IMR-90 (cell line): ENCODE measurements at regions not wholly inside any gene's neighbourhood (a gene's known extent, or its start where the extent isn't known, plus 50 kb on each side); places are given as distances from the start of the nearest gene placed in this dataset.
A peak's percentile ranks its signal among the peaks of the same experiment; 100 is the strongest.

Experiments
- ATAC-seq: fragments of 200-7000 bp; cut with Tn5 transposase; 2 replicates; pipeline ENCODE4 v1.9.1; 2020; ENCODE audit warnings: low read depth, mild to moderate bottlenecking, moderate library complexity
- BruUV-seq: library from RNA; stranded (reverse); fragments of 400-500 nt; replicated peaks from 2 replicates; lab custom pipeline; 2021; lab: Mats Ljungman, UMichigan
- CTCF ChIA-PET: fragments of 300-600 bp; formaldehyde crosslinking; extraction: SDS; loops from one replicate; lab custom pipeline; 2021; ENCODE audit warnings: antibody characterized with exemption; lab: Yijun Ruan, JAX
- POLR2A ChIA-PET: fragments of 300-600 bp; sonication (Branson Sonifier 250); formaldehyde crosslinking; loops from one replicate; lab custom pipeline; 2022; ENCODE audit warnings: antibody characterized with exemption; ENCODE audit not compliant: unreplicated experiment; lab: Charles Lee
- DNase-seq: peaks from one replicate; pipeline ENCODE4 v3.0.0; 2013
- H2AFZ ChIP-seq: replicated peaks from 2 replicates; pipeline ENCODE3; 2013; ENCODE audit warnings: low read length, mild to moderate bottlenecking; ENCODE audit not compliant: poor library complexity
- H2AK5ac ChIP-seq: 2 replicates; pipeline ENCODE4 v1.6.1; 2013; ENCODE audit warnings: low read depth, low read length, inconsistent platforms
- H2AK9ac ChIP-seq: replicated peaks from 2 replicates; pipeline ENCODE3; 2013; ENCODE audit warnings: mild to moderate bottlenecking, low read depth, low read length, moderate library complexity; ENCODE audit not compliant: poor library complexity
- H2BK120ac ChIP-seq: 2 replicates; pipeline ENCODE4 v1.6.1; 2013; ENCODE audit warnings: low read depth, low read length, inconsistent platforms
- H2BK15ac ChIP-seq: 3 replicates; pipeline ENCODE4 v1.6.1; 2013; ENCODE audit warnings: low read depth, low read length, inconsistent platforms
- H2BK20ac ChIP-seq: 2 replicates; pipeline ENCODE4 v1.6.1; 2013; ENCODE audit warnings: low read depth, mild to moderate bottlenecking, inconsistent platforms, low read length, moderate library complexity
- H2BK5ac ChIP-seq: 2 replicates; pipeline ENCODE4 v1.6.1; 2013; ENCODE audit warnings: mild to moderate bottlenecking, low read depth, low read length, inconsistent platforms; ENCODE audit not compliant: poor library complexity, severe bottlenecking
- H3K14ac ChIP-seq: replicated peaks from 2 replicates; pipeline ENCODE4 v1.6.1; 2013; ENCODE audit warnings: low read depth, low read length, inconsistent platforms
- H3K18ac ChIP-seq: 2 replicates; pipeline ENCODE4 v1.6.1; 2013; ENCODE audit warnings: low read depth, low read length, control low read depth
- H3K23ac ChIP-seq: 2 replicates; pipeline ENCODE4 v1.6.1; 2013; ENCODE audit warnings: low read depth, low read length, inconsistent platforms
- H3K27ac ChIP-seq: 2 replicates; pipeline ENCODE4 v1.5.1; 2013; ENCODE audit warnings: mild to moderate bottlenecking, control low read depth, low read length; ENCODE audit not compliant: insufficient read depth
- H3K27me3 ChIP-seq: 2 replicates; pipeline ENCODE4 v1.6.1; 2013; ENCODE audit warnings: low read length; ENCODE audit not compliant: control insufficient read depth, insufficient read depth
- H3K36me3 ChIP-seq: 2 replicates; pipeline ENCODE4 v1.6.1; 2013; ENCODE audit warnings: low read length, mixed read lengths; ENCODE audit not compliant: control insufficient read depth, insufficient read depth
- H3K4ac ChIP-seq: 2 replicates; pipeline ENCODE4 v1.6.1; 2013; ENCODE audit warnings: low read depth, low read length, inconsistent platforms
- H3K4me1 ChIP-seq: 2 replicates; pipeline ENCODE4 v1.6.1; 2013; ENCODE audit warnings: low read length, mixed read lengths; ENCODE audit not compliant: control insufficient read depth, insufficient read depth
- H3K4me2 ChIP-seq: 2 replicates; pipeline ENCODE4 v1.6.1; 2013; ENCODE audit warnings: low read depth, mild to moderate bottlenecking, control low read depth, low read length, moderate library complexity
- H3K4me3 ChIP-seq: 2 replicates; pipeline ENCODE4 v1.5.1; 2013; ENCODE audit warnings: low read depth, mild to moderate bottlenecking, control low read depth, low read length, moderate library complexity; ENCODE audit not compliant: insufficient read depth
- H3K56ac ChIP-seq: 2 replicates; pipeline ENCODE4 v1.6.1; 2013; ENCODE audit warnings: low read length, inconsistent platforms; ENCODE audit not compliant: insufficient read depth; ENCODE audit errors: extremely low read depth
- H3K79me1 ChIP-seq, 2 experiments: 2 replicates each; pipeline ENCODE4 v1.6.1; 2013; ENCODE audit warnings: low read length in 2 of 2, inconsistent platforms in 1 of 2, low read depth in 1 of 2
- H3K9ac ChIP-seq: 2 replicates; pipeline ENCODE4 v1.6.1; 2013; ENCODE audit warnings: low read depth, low read length, control low read depth
- H3K9me1 ChIP-seq: 2 replicates; pipeline ENCODE4 v1.6.1; 2013; ENCODE audit warnings: low read length, inconsistent platforms; ENCODE audit not compliant: insufficient read depth
- H3K9me3 ChIP-seq: 2 replicates; pipeline ENCODE4 v1.6.1; 2013; ENCODE audit warnings: low read length; ENCODE audit not compliant: control insufficient read depth, insufficient read depth
- H4K20me1 ChIP-seq: 2 replicates; pipeline ENCODE4 v1.6.1; 2013; ENCODE audit warnings: low read length, inconsistent platforms; ENCODE audit not compliant: insufficient read depth
- H4K5ac ChIP-seq: 2 replicates; pipeline ENCODE4 v1.6.1; 2013; ENCODE audit warnings: mild to moderate bottlenecking, low read depth, low read length, control low read depth
- H4K8ac ChIP-seq, 2 experiments: 2 replicates each; pipeline ENCODE4 v1.6.1; 2013; ENCODE audit warnings: low read depth in 2 of 2, low read length in 2 of 2, control low read depth in 1 of 2, inconsistent platforms in 1 of 2
- H4K91ac ChIP-seq: 2 replicates; pipeline ENCODE4 v1.6.1; 2013; ENCODE audit warnings: low read depth, low read length, inconsistent platforms; ENCODE audit not compliant: insufficient read depth
- BHLHE40 ChIP-seq: fragments of 150-350 bp; IDR thresholded peaks from 2 replicates; pipeline ENCODE4 v1.6.1; 2016; ENCODE audit warnings: mild to moderate bottlenecking, low read depth, low read length
- NFE2L2 ChIP-seq: fragments of 150-350 bp; IDR thresholded peaks from 2 replicates; pipeline ENCODE4 v1.6.1; 2016; ENCODE audit warnings: low read depth, mild to moderate bottlenecking, low read length
- POLR2A ChIP-seq: IDR thresholded peaks from 2 replicates; pipeline ENCODE4 v1.6.1; 2012; ENCODE audit warnings: mild to moderate bottlenecking, low read depth, low read length
- SMC3 ChIP-seq: fragments of 150-350 bp; IDR thresholded peaks from 2 replicates; pipeline ENCODE4 v1.6.1; 2016; ENCODE audit warnings: low read depth, mild to moderate bottlenecking, antibody characterized with exemption, low read length, moderate library complexity
- USF2 ChIP-seq: fragments of 150-350 bp; IDR thresholded peaks from 2 replicates; pipeline ENCODE4 v1.6.1; 2017; ENCODE audit warnings: mild to moderate bottlenecking, antibody characterized with exemption, low read length, low read depth
- dilution Hi-C: fragments of 300-500 bp; cut with HindIII; formaldehyde crosslinking; loops from one replicate; pipeline ENCODE4 v1.14.3; 2018; ENCODE audit warnings: low sequenced_read_pairs; ENCODE audit not compliant: unreplicated experiment
- in situ Hi-C: fragments of 300-500 bp; cut with MboI; formaldehyde crosslinking; loops from 3 replicates; pipeline ENCODE4 v1.14.3; 2019; ENCODE audit warnings: low sequenced_read_pairs, inconsistent platforms, mixed read lengths
- intact Hi-C: fragments of 100-400 bp; cut with micrococcal nuclease; formaldehyde crosslinking; loops from 2 replicates; pipeline ENCODE4 v1.10.0; 2022

DNA sequence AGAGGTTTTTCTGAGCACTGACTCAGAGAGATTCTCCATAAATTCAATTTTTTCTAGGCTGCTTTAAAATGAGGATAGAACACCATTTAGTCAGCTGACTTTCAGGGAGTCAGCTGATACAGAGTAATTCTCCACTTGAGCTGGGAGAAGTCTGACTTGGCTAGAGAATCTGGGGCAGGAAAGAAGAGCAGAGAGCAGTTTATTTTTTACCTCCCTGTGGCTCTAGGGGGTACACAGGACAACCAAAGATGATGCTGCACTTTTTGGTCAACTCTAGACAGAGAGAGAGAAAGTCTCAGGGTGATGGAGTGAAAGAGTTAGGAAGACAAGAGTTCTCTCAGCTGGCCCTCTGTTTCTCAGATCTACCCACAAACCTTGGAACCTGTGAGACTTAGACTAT, 67.3 kb upstream of the EED start:
- CTCF ChIA-PET, result no interaction called here
- Histone ChIP-seq H3K18ac (peak overlapping the region; percentile 65; the same call in 1 of the 2 replicates), H3K4me2 (no peak overlapping the region), H2BK15ac (peak overlapping the region; percentile 55; the same call in 1 of the 3 replicates), H3K9ac (no peak overlapping the region), H3K9me1 (peaks cover 33% of the 10 kb centered on the region), H2BK5ac (peak overlapping the region; percentile 46), H3K4ac (peak overlapping the region; percentile 26; the same call in 1 of the 2 replicates), H4K91ac (0 out of 2 replicates have a peak overlapping the region, but pooled peaks have one; percentile 46), H4K8ac (peak overlapping the region in 1 of 2 experiments; percentile 60; a peak in 3 of 4 replicates), H2AK9ac (no peak overlapping the region), H3K79me1 (peaks cover 0 to 21% of the 10 kb centered on the region in 2 experiments; a peak in 2 of 4 replicates), H3K4me3 (no peak overlapping the region), H4K20me1 (peaks cover 6% of the 10 kb centered on the region; the same call in 1 of the 2 replicates), H2AK5ac (no peak overlapping the region), H3K9me3 (no peaks in the 10 kb centered on the region), H2BK120ac (peak overlapping the region; percentile 76; the same call in 1 of the 2 replicates), H3K36me3 (no peaks in the 10 kb centered on the region), H3K27ac (no peak overlapping the region), H3K23ac (peak overlapping the region; percentile 22), H4K5ac (peak overlapping the region; percentile 96), H3K4me1 (peaks cover 22% of the 10 kb centered on the region), H2AFZ (no peak overlapping the region), H2BK20ac (peak overlapping the region; percentile 84; the same call in 1 of the 2 replicates), H3K56ac (no peak overlapping the region), H3K27me3 (no peaks in the 10 kb centered on the region), H3K14ac (peak overlapping the region; percentile 58; the same call in 1 of the 2 replicates)
- ATAC-seq (no peak), DNase-seq (no peak)
- intact Hi-C loops, result no loop called here
- dilution Hi-C loops, result no loop called here
- in situ Hi-C loops, result no loop called here
- POLR2A ChIA-PET, result no interaction called here
- TF ChIP-seq NFE2L2 (0 out of 2 replicates have a peak, but pooled peaks have one; percentile 34), USF2 (peak; percentile 84), POLR2A (no peak), BHLHE40 (no peak), SMC3 (no peak)
- BruUV-seq, result no TSS peak
